OCI-LY1 (cell line): ENCODE measurements at regions not wholly inside any gene's neighbourhood (a gene's known extent, or its start where the extent isn't known, plus 50 kb on each side); places are given as distances from the start of the nearest gene placed in this dataset.

Experiments
- EZH2 ChIP-seq: fragments of 200-600 bp; sonication (generic), shearing (Covaris generic); IDR thresholded peaks from 2 replicates; pipeline ENCODE4 v1.8.0; 2017; ENCODE audit warnings: borderline replicate concordance, mixed run types, mild to moderate bottlenecking, antibody characterized with exemption, low read length, moderate library complexity, mixed read lengths
- TF ChIP-seq, protein P1 (sequence below): fragments of 200-600 bp; sonication (generic), shearing (Covaris generic); IDR thresholded peaks from 2 replicates; pipeline ENCODE4 v1.5.1; 2017; ENCODE audit warnings: mild to moderate bottlenecking, antibody characterized with exemption, low read length, moderate library complexity, mixed read lengths

DNA sequence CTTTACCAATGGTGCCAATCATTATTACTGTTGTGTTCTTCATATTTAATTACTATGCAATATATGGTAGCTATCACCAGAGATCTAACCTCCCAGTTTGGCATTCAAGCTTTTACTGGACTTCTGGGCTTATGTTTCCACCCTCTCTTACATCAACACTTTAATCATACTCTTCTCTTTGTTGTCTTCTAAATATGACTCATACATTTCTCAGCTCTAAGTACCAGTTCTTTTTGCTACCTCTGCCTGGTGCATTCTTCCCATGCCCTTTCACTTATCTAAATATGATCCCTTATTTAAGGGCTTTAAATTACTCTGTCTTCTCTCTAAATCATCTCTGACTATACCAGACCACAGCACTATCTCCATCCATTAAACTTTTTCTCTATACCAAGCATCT lies 246.1 kb upstream of the CCDC196 start:
- TF ChIP-seq, protein P1, sequence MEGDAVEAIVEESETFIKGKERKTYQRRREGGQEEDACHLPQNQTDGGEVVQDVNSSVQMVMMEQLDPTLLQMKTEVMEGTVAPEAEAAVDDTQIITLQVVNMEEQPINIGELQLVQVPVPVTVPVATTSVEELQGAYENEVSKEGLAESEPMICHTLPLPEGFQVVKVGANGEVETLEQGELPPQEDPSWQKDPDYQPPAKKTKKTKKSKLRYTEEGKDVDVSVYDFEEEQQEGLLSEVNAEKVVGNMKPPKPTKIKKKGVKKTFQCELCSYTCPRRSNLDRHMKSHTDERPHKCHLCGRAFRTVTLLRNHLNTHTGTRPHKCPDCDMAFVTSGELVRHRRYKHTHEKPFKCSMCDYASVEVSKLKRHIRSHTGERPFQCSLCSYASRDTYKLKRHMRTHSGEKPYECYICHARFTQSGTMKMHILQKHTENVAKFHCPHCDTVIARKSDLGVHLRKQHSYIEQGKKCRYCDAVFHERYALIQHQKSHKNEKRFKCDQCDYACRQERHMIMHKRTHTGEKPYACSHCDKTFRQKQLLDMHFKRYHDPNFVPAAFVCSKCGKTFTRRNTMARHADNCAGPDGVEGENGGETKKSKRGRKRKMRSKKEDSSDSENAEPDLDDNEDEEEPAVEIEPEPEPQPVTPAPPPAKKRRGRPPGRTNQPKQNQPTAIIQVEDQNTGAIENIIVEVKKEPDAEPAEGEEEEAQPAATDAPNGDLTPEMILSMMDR, result no peak
- TF ChIP-seq EZH2, result no peak
